A549 (cell line): ENCODE measurements at regions not wholly inside any gene's neighbourhood (a gene's known extent, or its start where the extent isn't known, plus 50 kb on each side); places are given as distances from the start of the nearest gene placed in this dataset.
"Not testable (repeated sequence)": the region's sequence is repeated elsewhere in the genome, so short reads cannot be mapped to it uniquely, and the experiment has no call there.

Experiments
- ATAC-seq, 2 experiments: fragments of 200-7000 bp in 1 of 2; fragments of >200 bp in 1 of 2; cut with Nextera tagmentation in 1 of 2; cut with Tn5 transposase in 1 of 2; 3 replicates each; pipeline versions ENCODE4 v1.8.0 to v1.9.1; 2018 to 2020; ENCODE audit warnings: mild to moderate bottlenecking in 1 of 2, moderate library complexity in 1 of 2
- CTCF ChIA-PET: fragments of 300-600 bp; sonication (Branson Sonifier 250); formaldehyde crosslinking; extraction: SDS; loops from one replicate; lab custom pipeline; 2021; ENCODE audit warnings: antibody characterized with exemption, inconsistent platforms; lab: Yijun Ruan, JAX
- POLR2A ChIA-PET: fragments of 350-600 bp; formaldehyde crosslinking; extraction: SDS; loops from one replicate; lab custom pipeline; 2021; ENCODE audit warnings: antibody characterized with exemption, inconsistent platforms; lab: Yijun Ruan, JAX
- DNase-seq, 2 experiments: peaks; one replicate each; pipeline versions ENCODE4 v3.0.0 to v3.0.0-alpha.2; 2011 to 2016; ENCODE audit warnings: low read depth in 1 of 2, low spot score in 1 of 2
- FAIRE-seq: peaks from 2 replicates; lab custom pipeline; 2011; peaks lifted over from hg19 to GRCh38; lab: Jason Lieb, UNC
- H3K27ac ChIP-seq, 2 experiments: fragments of >200 bp; sonication (Bioruptor Twin); formaldehyde crosslinking; 3 replicates each; pipeline ENCODE4 v1.5.1; 2016 to 2017
- H3K4me1 ChIP-seq: fragments of >200 bp; sonication (Bioruptor Twin); formaldehyde crosslinking; 3 replicates; pipeline ENCODE4 v1.6.1; 2016
- H3K4me2 ChIP-seq: fragments of >200 bp; sonication (Bioruptor Twin); formaldehyde crosslinking; 3 replicates; pipeline ENCODE4 v1.6.1; 2016
- H3K4me3 ChIP-seq: fragments of >200 bp; sonication (Bioruptor Twin); formaldehyde crosslinking; 3 replicates; pipeline ENCODE4 v1.5.1; 2016
- H3K9me3 ChIP-seq: fragments of >200 bp; sonication (Bioruptor Twin); formaldehyde crosslinking; 3 replicates; pipeline ENCODE4 v1.6.1; 2016
- ATOH8 ChIP-seq: fragments of 250-450 bp; sonication (Bioruptor Pico); IDR thresholded peaks from 2 replicates; pipeline ENCODE4 v1.5.0; 2020; ENCODE audit warnings: low read depth, mild to moderate bottlenecking, moderate library complexity
- BHLHE40 ChIP-seq: IDR thresholded peaks from 2 replicates; pipeline ENCODE4 v1.6.1; 2012; ENCODE audit warnings: low read depth, low read length, inconsistent platforms
- CBX2 ChIP-seq: fragments of 200-600 bp; sonication (generic); IDR thresholded peaks from 2 replicates; pipeline ENCODE4 v1.6.1; 2016; ENCODE audit warnings: low read depth, mild to moderate bottlenecking, borderline replicate concordance
- CBX8 ChIP-seq: fragments of 200-600 bp; sonication (generic); IDR thresholded peaks from 2 replicates; pipeline ENCODE4 v1.6.1; 2016
- CHD2 ChIP-seq: fragments of 150-350 bp; IDR thresholded peaks from 2 replicates; pipeline ENCODE4 v1.6.1; 2014; ENCODE audit warnings: low read length; ENCODE audit not compliant: partially characterized antibody
- CTCF ChIP-seq: fragments of >200 bp; sonication (Bioruptor Twin); formaldehyde crosslinking; IDR thresholded peaks from 3 replicates; pipeline ENCODE4 v1.5.1; 2016
- EHF ChIP-seq: fragments of 250-450 bp; sonication (Bioruptor Pico); IDR thresholded peaks from 2 replicates; pipeline ENCODE4 v1.5.0; 2020; ENCODE audit warnings: mild to moderate bottlenecking
- ELK1 ChIP-seq: fragments of 150-350 bp; IDR thresholded peaks from 2 replicates; pipeline ENCODE4 v1.6.1; 2014; ENCODE audit warnings: low read depth, mild to moderate bottlenecking, low read length
- EP300 ChIP-seq, 2 experiments: fragments of >200 bp; sonication (Bioruptor Twin); formaldehyde crosslinking; IDR thresholded peaks; 2 replicates in 1 of 2; 3 replicates in 1 of 2; pipeline ENCODE4 v1.6.1; 2016 to 2017
- FOSB ChIP-seq: fragments of 250-450 bp; sonication (Bioruptor Pico); IDR thresholded peaks from 2 replicates; pipeline ENCODE4 v1.5.0; 2020; ENCODE audit warnings: mild to moderate bottlenecking, moderate library complexity
- HES2 ChIP-seq: fragments of >200 bp; sonication (Bioruptor Twin); formaldehyde crosslinking; IDR thresholded peaks from 2 replicates; pipeline ENCODE4 v1.6.1; 2016
- HEYL ChIP-seq: fragments of 250-450 bp; sonication (Bioruptor Pico); IDR thresholded peaks from 2 replicates; pipeline ENCODE4 v1.8.0; 2021; ENCODE audit warnings: mild to moderate bottlenecking, moderate library complexity
- HMGXB4 ChIP-seq: fragments of 250-450 bp; sonication (Bioruptor Pico); IDR thresholded peaks from 2 replicates; pipeline ENCODE4 v1.5.0; 2021; ENCODE audit warnings: mild to moderate bottlenecking, moderate library complexity, borderline replicate concordance
- HOXA7 ChIP-seq: fragments of 250-450 bp; sonication (Bioruptor Pico); IDR thresholded peaks from 2 replicates; pipeline ENCODE4 v1.5.0; 2020; ENCODE audit warnings: mild to moderate bottlenecking, moderate library complexity
- HOXB5 ChIP-seq: fragments of 250-450 bp; sonication (Bioruptor Pico); IDR thresholded peaks from 2 replicates; pipeline ENCODE4 v1.5.0; 2020; ENCODE audit warnings: mild to moderate bottlenecking, moderate library complexity
- JUN ChIP-seq, 2 experiments: fragments of >200 bp; sonication (Bioruptor Twin); formaldehyde crosslinking; IDR thresholded peaks; 2 replicates in 1 of 2; 3 replicates in 1 of 2; pipeline ENCODE4 v1.6.1; 2016 to 2017
- KDM1A ChIP-seq: fragments of 200-600 bp; sonication (generic); IDR thresholded peaks from 2 replicates; pipeline ENCODE4 v1.6.1; 2016; ENCODE audit warnings: low read depth, mild to moderate bottlenecking
- MYC ChIP-seq: IDR thresholded peaks from 2 replicates; pipeline ENCODE4 v1.6.1; 2012; ENCODE audit warnings: mild to moderate bottlenecking, inconsistent platforms, low read length, improper control_type of control experiment, borderline replicate concordance
- NPAS2 ChIP-seq: fragments of 250-450 bp; sonication (Bioruptor Pico); IDR thresholded peaks from 2 replicates; pipeline ENCODE4 v1.8.0; 2022; ENCODE audit warnings: mild to moderate bottlenecking, moderate library complexity, borderline replicate concordance
- PBX3 ChIP-seq: IDR thresholded peaks from 2 replicates; pipeline ENCODE4 v1.6.1; 2012
- RARB ChIP-seq: fragments of 250-450 bp; sonication (Bioruptor Pico); IDR thresholded peaks from 2 replicates; pipeline ENCODE4 v1.8.0; 2021; ENCODE audit warnings: mild to moderate bottlenecking, moderate library complexity
- RFX5 ChIP-seq: fragments of 450-650 bp; IDR thresholded peaks from 2 replicates; pipeline ENCODE4 v1.7.1; 2014; ENCODE audit warnings: antibody characterized with exemption, mild to moderate bottlenecking, moderate library complexity
- TFCP2L1 ChIP-seq: fragments of 250-450 bp; sonication (Bioruptor Pico); IDR thresholded peaks from 2 replicates; pipeline ENCODE4 v1.5.0; 2021; ENCODE audit warnings: mild to moderate bottlenecking
- TP53 ChIP-seq: fragments of 250-450 bp; sonication (Bioruptor Pico); IDR thresholded peaks from 2 replicates; pipeline ENCODE4 v1.5.0; 2021; ENCODE audit warnings: mild to moderate bottlenecking, moderate library complexity
- USF2 ChIP-seq: fragments of 450-650 bp; IDR thresholded peaks from 2 replicates; pipeline ENCODE4 v1.6.1; 2014; ENCODE audit warnings: antibody characterized with exemption
- WGBS: methylation state at CpG from one replicate; pipeline ENCODE4 v1.1.6; 2017; ENCODE audit errors: missing lambda C conversion rate; 5-methylcytosine and 5-hydroxymethylcytosine counted together

- Histone ChIP-seq H3K27ac (no peak overlapping the region), H3K9me3 (no peaks in the 10 kb centered on the region), H3K4me1 (no peaks in the 10 kb centered on the region), H3K4me2 (no peak overlapping the region), H3K4me3 (no peak overlapping the region)
- ChIA-PET POLR2A (no interaction called here), CTCF (no interaction called here)
- no peak for DNase-seq
- no peak for TF ChIP-seq USF2
- no peak for TF ChIP-seq RARB (CRISPR knock-in tag)
- TF ChIP-seq EHF = no peak
- no peak for TF ChIP-seq CBX2
- TF ChIP-seq CHD2 = no peak
- no peak for TF ChIP-seq HOXB5 (CRISPR knock-in tag)
- no peak for TF ChIP-seq CTCF
- no peak for TF ChIP-seq KDM1A
- no peak for TF ChIP-seq MYC
- TF ChIP-seq EP300 (IDR thresholded peaks at IDR 0.05) = no peak
- TF ChIP-seq NPAS2 (CRISPR knock-in tag) = no peak
- TF ChIP-seq HES2 = no peak
- no peak for TF ChIP-seq ATOH8 (CRISPR knock-in tag)
- TF ChIP-seq TP53 (CRISPR knock-in tag) = no peak
- no peak for TF ChIP-seq PBX3
- no peak for TF ChIP-seq HOXA7 (CRISPR knock-in tag)
- TF ChIP-seq TFCP2L1 = no peak
- TF ChIP-seq HMGXB4 (CRISPR knock-in tag) = no peak
- TF ChIP-seq RFX5 = no peak
- 87% methylated on average over 6 of the region's 6 CpGs for WGBS
- no peak for ATAC-seq
- no peak for FAIRE-seq
These were observed 51.2 kb upstream of the SGCE start for GRCh38 chr7:94706996-94707740.

GRCh38 chr7:94710256-94710655, 54.3 kb upstream of the SGCE start:
- DNase-seq (no peak), FAIRE-seq (no peak), ATAC-seq (no peak)
- Histone ChIP-seq H3K4me3 (no peak overlapping the region), H3K9me3 (no peaks in the 10 kb centered on the region), H3K4me1 (no peaks in the 10 kb centered on the region), H3K4me2 (no peak overlapping the region), H3K27ac (no peak overlapping the region)
- ChIA-PET POLR2A (no interaction called here), CTCF (no interaction called here)
- 54% methylated on average over 2 of the region's 2 CpGs for WGBS
- no peak for TF ChIP-seq HEYL (CRISPR knock-in tag)
- TF ChIP-seq CBX8 = no peak
- TF ChIP-seq JUN (IDR thresholded peaks at IDR 0.05) = no peak
- no peak for TF ChIP-seq RARB (CRISPR knock-in tag)
- no peak for TF ChIP-seq PBX3
- TF ChIP-seq FOSB (CRISPR knock-in tag) = no peak
- TF ChIP-seq ELK1 = no peak
- no peak for TF ChIP-seq BHLHE40

- H3K4me2 ChIP-seq = not testable (repeated sequence)
These were observed 66.4 kb upstream of the SGCE start for GRCh38 chr7:94722360-94722759.

More at GRCh38 chr7:94722360-94722759, 66.4 kb upstream of the SGCE start:
- ATAC-seq, H3K4me1 ChIP-seq, H3K9me3 ChIP-seq, DNase-seq, CTCF ChIA-PET, H3K4me3 ChIP-seq, FAIRE-seq, H3K27ac ChIP-seq, POLR2A ChIA-PET: not testable (repeated sequence)
- WGBS = 70% methylated on average over 8 of the region's 8 CpGs
